GM21576 (cell line): ENCODE measurements at regions not wholly inside any gene's neighbourhood (a gene's known extent, or its start where the extent isn't known, plus 50 kb on each side); places are given as distances from the start of the nearest gene placed in this dataset.
A peak's percentile ranks its signal among the peaks of the same experiment; 100 is the strongest.

Source experiments
- ATAC-seq: cut with Tn5 transposase; IDR thresholded peaks from one replicate; pipeline ENCODE4 v1.9.1; 2021; ENCODE audit warnings: mild to moderate bottlenecking, moderate library complexity; ENCODE audit not compliant: unreplicated experiment

DNA sequence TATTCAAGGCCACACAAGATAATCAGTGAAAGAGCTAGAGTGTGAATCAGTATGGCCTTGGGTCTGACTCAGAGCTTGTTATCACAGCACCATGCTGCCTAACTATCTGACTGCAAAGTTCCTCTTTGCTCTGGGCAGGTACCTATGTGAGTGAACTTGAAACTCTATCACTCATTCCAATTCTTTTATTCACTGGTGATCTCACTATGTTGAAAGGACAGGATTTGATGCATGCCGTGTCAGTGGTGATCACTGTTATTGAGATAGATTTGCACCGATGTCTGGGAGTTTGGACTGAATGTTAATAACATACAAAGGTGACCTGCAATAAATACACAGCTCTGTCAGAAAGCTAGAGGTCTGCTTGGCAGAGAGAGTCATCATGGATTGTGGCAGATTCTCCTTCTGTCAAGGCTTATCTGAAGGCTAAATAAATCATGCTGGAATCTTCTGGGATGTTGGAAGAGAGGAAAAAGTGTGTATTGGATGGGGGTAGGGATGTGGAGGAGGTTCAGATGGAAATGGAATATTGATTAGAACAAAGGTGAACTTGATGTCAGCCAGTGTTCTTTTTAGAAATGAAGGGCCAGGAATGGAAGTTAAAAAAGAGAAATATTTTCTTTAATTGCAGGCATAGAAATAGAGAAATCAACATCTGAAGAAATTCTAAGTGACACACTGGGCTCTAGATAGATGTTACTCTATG, 91.8 kb upstream of the TNC start:
- peak; percentile 46 for ATAC-seq

DNA sequence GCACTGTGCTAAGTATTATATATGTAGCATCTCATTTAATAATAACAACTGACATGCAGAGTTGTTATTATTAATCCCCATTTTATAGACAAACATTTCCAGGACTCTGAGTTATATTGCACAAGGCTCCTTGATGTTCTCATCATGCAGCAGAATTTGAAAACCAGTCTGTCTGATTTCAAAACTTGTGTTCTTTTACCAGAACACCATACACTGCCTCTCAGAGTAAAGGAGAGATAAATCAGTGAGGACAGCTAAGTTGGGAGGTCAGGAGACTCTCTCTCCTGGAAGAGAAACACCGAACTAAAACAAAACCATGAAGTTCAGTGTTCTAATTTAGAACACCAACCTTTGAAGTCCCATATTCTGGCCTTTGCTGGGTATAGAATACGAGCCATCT, 92.7 kb upstream of the TNC start:
- ATAC-seq: no peak

- peak; percentile 66 for ATAC-seq
These were observed 93.6 kb upstream of the TNC start for GRCh38 chr9:115211413-115212124.

DNA sequence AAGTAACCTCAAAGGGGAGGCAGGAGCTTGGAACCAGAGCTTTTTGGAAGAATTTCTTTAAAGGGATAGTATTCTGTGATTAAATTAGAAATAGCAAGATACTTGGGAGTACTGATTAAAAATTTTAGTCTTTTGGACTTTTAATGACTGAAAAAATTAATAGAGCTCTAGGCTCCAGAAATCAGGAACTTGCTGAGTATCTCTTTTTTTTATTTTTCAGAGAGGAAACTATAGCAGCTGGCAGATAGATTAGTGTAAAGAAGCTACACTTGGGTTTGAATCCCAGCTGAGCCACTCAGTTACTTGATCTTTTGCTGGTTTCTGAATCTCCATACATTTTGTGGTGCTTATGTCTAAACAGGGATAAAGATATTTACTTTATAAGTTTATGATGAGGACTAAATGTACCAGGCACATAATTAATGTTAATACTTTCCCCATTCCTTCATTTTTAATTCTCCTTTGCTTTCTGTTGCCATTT, 94.2 kb upstream of the TNC start:
- no peak for ATAC-seq

GRCh38 chr9:115212832-115213231, 94.9 kb upstream of the TNC start:
- ATAC-seq: no peak

- no peak for ATAC-seq
These were observed 95.9 kb upstream of the TNC start for GRCh38 chr9:115213818-115214334.

DNA sequence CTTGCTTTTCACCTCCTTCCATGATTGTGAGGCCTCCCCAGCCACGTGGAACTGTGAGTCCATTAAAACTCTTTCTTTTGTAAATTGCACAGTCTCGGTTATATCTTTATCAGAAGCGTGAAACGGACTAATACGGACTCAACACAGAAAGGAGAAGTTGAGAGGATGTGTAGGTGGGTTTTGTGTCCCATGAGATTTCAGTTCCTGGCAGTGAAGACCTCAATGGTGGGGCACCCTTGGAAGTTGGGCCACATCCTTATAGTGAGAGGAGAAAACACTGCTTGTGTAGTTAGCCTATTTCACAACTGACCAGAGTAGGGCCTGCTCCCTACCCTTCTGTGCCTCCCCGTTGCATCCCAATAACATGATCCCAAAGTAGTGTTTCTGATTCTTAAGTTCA, 98.9 kb upstream of the TNC start:
- no peak for ATAC-seq

- ATAC-seq: no peak
These were observed 102.5 kb upstream of the TNC start for GRCh38 chr9:115220319-115221005.

DNA sequence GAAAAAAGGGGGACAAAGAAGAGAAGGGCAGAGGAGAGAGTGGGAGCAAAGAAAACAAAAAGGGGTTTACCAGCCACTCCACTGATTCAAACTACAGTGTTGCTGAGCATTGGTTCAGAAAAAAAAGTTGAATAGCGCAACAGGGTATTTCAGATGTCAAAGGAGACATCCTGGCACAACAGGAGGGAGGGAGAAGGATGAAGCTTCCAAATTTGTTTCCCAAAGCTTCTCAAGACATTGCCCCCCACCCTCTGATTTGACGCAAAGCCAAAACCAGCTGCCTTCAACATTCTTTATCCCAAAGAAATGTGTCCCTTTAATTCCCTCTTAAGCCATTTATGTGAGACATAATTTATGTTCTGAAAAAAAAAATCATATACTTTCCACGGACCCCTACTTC, 105.5 kb upstream of the TNC start:
- no peak for ATAC-seq

GRCh38 chr9:115225459-115226116, 107.6 kb upstream of the TNC start:
- no peak for ATAC-seq

DNA sequence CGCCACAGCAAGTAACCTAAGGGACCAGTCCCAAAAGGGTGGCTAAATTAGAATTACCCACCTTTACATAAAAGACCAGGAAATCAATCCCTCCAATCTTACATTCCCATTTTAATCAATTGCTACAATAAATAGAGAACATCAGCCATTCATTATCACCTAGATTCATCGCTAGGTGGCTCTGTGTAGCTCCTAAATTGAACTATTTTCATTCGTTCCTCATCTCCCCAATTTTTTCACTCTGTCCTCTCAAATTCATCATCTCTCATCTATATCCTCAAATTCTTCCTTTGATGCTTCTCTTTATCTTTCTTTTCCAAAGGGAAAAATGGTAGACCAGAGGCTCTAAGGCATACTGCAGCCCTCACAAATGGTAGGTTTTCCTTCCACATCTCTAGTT, 108.2 kb upstream of the TNC start:
- no peak for ATAC-seq

DNA sequence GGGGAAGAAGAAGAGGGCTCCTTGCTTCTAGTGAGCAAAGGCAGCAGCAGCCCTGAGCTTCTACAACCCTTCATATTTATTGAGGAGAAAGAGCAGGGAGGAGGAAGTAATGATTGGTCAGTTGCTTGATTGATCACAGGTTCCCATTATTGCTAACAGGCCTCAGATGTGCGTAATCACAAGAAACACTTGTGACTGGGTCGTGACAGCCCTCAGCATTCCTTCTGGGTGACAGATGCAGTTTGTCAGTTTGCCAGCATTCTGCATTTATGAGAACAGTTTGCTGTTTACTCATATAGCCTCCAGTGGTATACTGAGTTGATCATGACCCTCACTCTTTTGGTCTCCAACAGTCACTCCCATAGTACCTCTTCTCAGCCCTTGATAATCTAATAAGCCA, 111.5 kb upstream of the TNC start:
- no peak for ATAC-seq

- no peak for ATAC-seq
These were observed 113.1 kb upstream of the TNC start for GRCh38 chr9:115230924-115231515.

GRCh38 chr9:115232181-115232774, 114.3 kb upstream of the TNC start:
- ATAC-seq: no peak

- no peak for ATAC-seq
These were observed 116.1 kb upstream of the TNC start for GRCh38 chr9:115234094-115234493.

DNA sequence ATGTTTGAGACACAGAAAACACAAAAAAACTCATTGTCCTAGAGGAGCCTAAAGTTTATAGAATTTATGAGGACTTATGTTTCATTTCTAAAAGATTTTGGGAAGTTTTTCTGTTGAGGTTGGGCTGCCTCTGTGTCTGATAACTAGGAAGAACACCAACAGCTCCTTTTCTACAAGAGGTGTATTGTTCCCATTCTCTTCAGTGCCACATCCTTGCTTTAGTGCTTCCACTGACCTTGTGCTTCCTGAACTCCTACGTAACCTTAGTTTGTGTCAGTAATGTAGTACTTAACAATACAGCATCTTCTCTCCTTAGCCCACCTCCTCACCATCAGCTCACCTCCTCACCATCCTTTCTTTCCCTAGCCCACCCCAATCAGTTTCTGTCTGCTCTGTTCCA, 117.3 kb upstream of the TNC start:
- ATAC-seq: no peak

- no peak for ATAC-seq
These were observed 119.5 kb upstream of the TNC start for GRCh38 chr9:115237385-115237998.

- no peak for ATAC-seq
These were observed 122.7 kb upstream of the TNC start for GRCh38 chr9:115240676-115241075.

- no peak for ATAC-seq
These were observed 123.7 kb upstream of the TNC start for GRCh38 chr9:115241641-115242040.

GRCh38 chr9:115249488-115249887, 131.5 kb upstream of the TNC start:
- no peak for ATAC-seq
